HUES48 (cell line): ENCODE measurements at regions not wholly inside any gene's neighbourhood (a gene's known extent, or its start where the extent isn't known, plus 50 kb on each side); places are given as distances from the start of the nearest gene placed in this dataset.
"Not testable (repeated sequence)": the region's sequence is repeated elsewhere in the genome, so short reads cannot be mapped to it uniquely, and the experiment has no call there.

Experiments
- H3K27ac ChIP-seq: one replicate; pipeline ENCODE4 v1.7.0; 2013; ENCODE audit warnings: low read depth, low read length, inconsistent platforms
- H3K27me3 ChIP-seq: 2 replicates; pipeline ENCODE4 v1.6.1; 2013; ENCODE audit warnings: mild to moderate bottlenecking, low read length; ENCODE audit not compliant: control insufficient read depth, insufficient read depth
- H3K36me3 ChIP-seq: 2 replicates; pipeline ENCODE4 v1.6.1; 2013; ENCODE audit warnings: low read length; ENCODE audit not compliant: control insufficient read depth, insufficient read depth
- H3K4me1 ChIP-seq: 2 replicates; pipeline ENCODE4 v1.6.1; 2013; ENCODE audit warnings: mild to moderate bottlenecking, low read length; ENCODE audit not compliant: control insufficient read depth, insufficient read depth
- H3K4me3 ChIP-seq: 2 replicates; pipeline ENCODE4 v1.5.1; 2013; ENCODE audit warnings: mild to moderate bottlenecking, low read depth, low read length
- H3K9ac ChIP-seq: 2 replicates; pipeline ENCODE4 v1.6.1; 2013; ENCODE audit warnings: mild to moderate bottlenecking, low read depth, low read length, moderate library complexity
- H3K9me3 ChIP-seq: 2 replicates; pipeline ENCODE4 v1.6.1; 2013; ENCODE audit warnings: low read length; ENCODE audit not compliant: control insufficient read depth, insufficient read depth

- Histone ChIP-seq H3K36me3 (no peaks in the 10 kb centered on the region), H3K9me3 (no peaks in the 10 kb centered on the region), H3K4me1 (peaks cover 5% of the 10 kb centered on the region), H3K27me3 (no peaks in the 10 kb centered on the region), H3K27ac (no peak overlapping the region), H3K9ac (no peak overlapping the region), H3K4me3 (no peak overlapping the region)
Observed at GRCh38 chr1:230572121-230573105, 69.9 kb upstream of the COG2 start.

- Histone ChIP-seq H3K27me3 (no peaks in the 10 kb centered on the region), H3K9me3 (no peaks in the 10 kb centered on the region), H3K9ac (no peak overlapping the region), H3K27ac (no peak overlapping the region), H3K4me1 (peaks cover 5% of the 10 kb centered on the region), H3K36me3 (no peaks in the 10 kb centered on the region), H3K4me3 (no peak overlapping the region)
Observed at GRCh38 chr1:230570724-230571360, 71.4 kb upstream of the COG2 start.

GRCh38 chr1:230569201-230569600 lies 73.1 kb upstream of the COG2 start:
- Histone ChIP-seq H3K4me1 (peaks cover 5% of the 10 kb centered on the region), H3K9me3 (no peaks in the 10 kb centered on the region), H3K27me3 (no peaks in the 10 kb centered on the region), H3K36me3 (no peaks in the 10 kb centered on the region), H3K27ac (no peak overlapping the region), H3K4me3 (no peak overlapping the region), H3K9ac (no peak overlapping the region)

GRCh38 chr1:230568676-230569075 lies 73.6 kb upstream of the COG2 start:
- no peak overlapping the region for H3K4me3 ChIP-seq
- peaks cover 5% of the 10 kb centered on the region for H3K4me1 ChIP-seq
- no peak overlapping the region for H3K27ac ChIP-seq
- no peak overlapping the region for H3K9ac ChIP-seq
- H3K9me3 ChIP-seq: no peaks in the 10 kb centered on the region
- H3K27me3 ChIP-seq: no peaks in the 10 kb centered on the region
- H3K36me3 ChIP-seq: no peaks in the 10 kb centered on the region

- no peak overlapping the region for H3K27ac ChIP-seq
- H3K4me1 ChIP-seq: peaks cover 5% of the 10 kb centered on the region
- H3K27me3 ChIP-seq: no peaks in the 10 kb centered on the region
- no peak overlapping the region for H3K4me3 ChIP-seq
- no peak overlapping the region for H3K9ac ChIP-seq
- H3K36me3 ChIP-seq: no peaks in the 10 kb centered on the region
- H3K9me3 ChIP-seq: no peaks in the 10 kb centered on the region
Observed at GRCh38 chr1:230568008-230568407, 74.3 kb upstream of the COG2 start.

GRCh38 chr1:230567221-230567575 lies 75.1 kb upstream of the COG2 start:
- H3K4me1 ChIP-seq: peaks cover under 1% of the 10 kb centered on the region; the same call in 1 of the 2 replicates
- H3K4me3 ChIP-seq: no peak overlapping the region
- H3K9ac ChIP-seq: no peak overlapping the region
- no peaks in the 10 kb centered on the region for H3K36me3 ChIP-seq
- H3K27ac ChIP-seq: no peak overlapping the region
- no peaks in the 10 kb centered on the region for H3K27me3 ChIP-seq
- no peaks in the 10 kb centered on the region for H3K9me3 ChIP-seq

GRCh38 chr1:230566532-230567220 lies 75.6 kb upstream of the COG2 start:
- H3K27me3 ChIP-seq, H3K9me3 ChIP-seq: not testable (repeated sequence)

GRCh38 chr1:230565141-230565540 lies 77.1 kb upstream of the COG2 start:
- Histone ChIP-seq H3K27me3 (no peaks in the 10 kb centered on the region), H3K36me3 (no peaks in the 10 kb centered on the region), H3K27ac (no peak overlapping the region), H3K9ac (no peak overlapping the region), H3K4me3 (no peak overlapping the region), H3K4me1 (no peaks in the 10 kb centered on the region), H3K9me3 (no peaks in the 10 kb centered on the region)

More at GRCh38 chr1:230566532-230567220, 75.6 kb upstream of the COG2 start:
- H3K4me3 ChIP-seq, H3K4me1 ChIP-seq, H3K36me3 ChIP-seq, H3K9ac ChIP-seq, H3K27ac ChIP-seq: not testable (repeated sequence)

- no peaks in the 10 kb centered on the region for H3K4me1 ChIP-seq
- H3K9me3 ChIP-seq: no peaks in the 10 kb centered on the region
- no peak overlapping the region for H3K27ac ChIP-seq
- H3K4me3 ChIP-seq: no peak overlapping the region
- H3K36me3 ChIP-seq: no peaks in the 10 kb centered on the region
- no peaks in the 10 kb centered on the region for H3K27me3 ChIP-seq
- no peak overlapping the region for H3K9ac ChIP-seq
Observed at GRCh38 chr1:230563591-230563990, 78.7 kb upstream of the COG2 start.

- H3K9ac ChIP-seq: no peak overlapping the region
- H3K27ac ChIP-seq: no peak overlapping the region
- no peaks in the 10 kb centered on the region for H3K4me1 ChIP-seq
- H3K4me3 ChIP-seq: no peak overlapping the region
- no peaks in the 10 kb centered on the region for H3K27me3 ChIP-seq
- H3K9me3 ChIP-seq: no peaks in the 10 kb centered on the region
- H3K36me3 ChIP-seq: no peaks in the 10 kb centered on the region
Observed at GRCh38 chr1:230561570-230561969, 80.7 kb upstream of the COG2 start.

GRCh38 chr1:230558324-230558723 lies 84.0 kb upstream of the COG2 start:
- H3K9ac ChIP-seq: no peak overlapping the region
- no peaks in the 10 kb centered on the region for H3K27me3 ChIP-seq
- H3K9me3 ChIP-seq: no peaks in the 10 kb centered on the region
- no peak overlapping the region for H3K27ac ChIP-seq
- no peak overlapping the region for H3K4me3 ChIP-seq
- H3K4me1 ChIP-seq: no peaks in the 10 kb centered on the region
- H3K36me3 ChIP-seq: no peaks in the 10 kb centered on the region
